H1 (cell line): ENCODE measurements at regions not wholly inside any gene's neighbourhood (a gene's known extent, or its start where the extent isn't known, plus 50 kb on each side); places are given as distances from the start of the nearest gene placed in this dataset.

ENCODE experiments used
- CTCF ChIA-PET: fragments of 300-600 bp; sonication (Branson Sonifier 250); formaldehyde crosslinking; loops from one replicate; lab custom pipeline; 2021; ENCODE audit not compliant: partially characterized antibody; lab: Charles Lee
- POLR2A ChIA-PET: fragments of 300-600 bp; sonication (Branson Sonifier 250); formaldehyde crosslinking; loops from one replicate; lab custom pipeline; 2021; ENCODE audit warnings: inconsistent platforms; ENCODE audit not compliant: partially characterized antibody; lab: Charles Lee
- DNase-seq, 2 experiments: peaks; one replicate each; pipeline versions ENCODE4 v3.0.0 to v3.0.0-alpha.2; 2010 to 2022; ENCODE audit warnings: low spot score in 2 of 2, low read depth in 1 of 2, mixed read lengths in 1 of 2
- FAIRE-seq: peaks from 2 replicates; lab custom pipeline; 2011; peaks lifted over from hg19 to GRCh38; lab: Jason Lieb, UNC
- H2AFZ ChIP-seq: 2 replicates; pipeline ENCODE4 v1.8.1; 2012; ENCODE audit warnings: low read length, inconsistent platforms
- H2AK5ac ChIP-seq: 2 replicates; pipeline ENCODE4 v1.6.1; 2013; ENCODE audit warnings: low read depth, low read length
- H2BK120ac ChIP-seq: replicated peaks from 2 replicates; pipeline ENCODE3; 2013; ENCODE audit warnings: low read depth, low read length, inconsistent platforms
- H2BK12ac ChIP-seq: 2 replicates; pipeline ENCODE4 v1.6.1; 2013; ENCODE audit warnings: low read depth, low read length
- H2BK15ac ChIP-seq: 2 replicates; pipeline ENCODE4 v1.6.1; 2013; ENCODE audit warnings: low read length
- H2BK20ac ChIP-seq: 2 replicates; pipeline ENCODE4 v1.6.1; 2013; ENCODE audit warnings: low read length
- H2BK5ac ChIP-seq: 2 replicates; pipeline ENCODE4 v1.6.1; 2013; ENCODE audit warnings: low read depth, low read length
- H3K14ac ChIP-seq: 2 replicates; pipeline ENCODE4 v1.6.1; 2013; ENCODE audit warnings: inconsistent platforms; ENCODE audit not compliant: insufficient read length
- H3K18ac ChIP-seq: 2 replicates; pipeline ENCODE4 v1.6.1; 2013; ENCODE audit warnings: low read length; ENCODE audit errors: extremely low read depth
- H3K23ac ChIP-seq: 2 replicates; pipeline ENCODE4 v1.6.1; 2013; ENCODE audit warnings: inconsistent platforms; ENCODE audit not compliant: insufficient read length
- H3K23me2 ChIP-seq: 2 replicates; pipeline ENCODE4 v1.6.1; 2013; ENCODE audit warnings: low read depth, low read length
- H3K27ac ChIP-seq: 2 replicates; pipeline ENCODE4 v1.6.1; 2011; ENCODE audit warnings: low read depth, low read length, inconsistent platforms
- H3K27me3 ChIP-seq, 4 experiments: replicated peaks in 1 of 4; 1 replicate in 1 of 4; 2 replicates in 3 of 4; pipeline versions ENCODE4 v1.6.1 to v1.8.1; 2011 to 2013; ENCODE audit warnings: low read length in 3 of 4, mild to moderate bottlenecking in 3 of 4, inconsistent platforms in 2 of 4, mixed read lengths in 2 of 4, moderate library complexity in 1 of 4; ENCODE audit not compliant: control insufficient read depth in 3 of 4, insufficient read depth in 3 of 4; ENCODE audit errors: extremely low read depth in 1 of 4
- H3K36me3 ChIP-seq, 4 experiments: 2 replicates each; pipeline versions ENCODE4 v1.6.1 to v1.8.1; 2011 to 2013; ENCODE audit warnings: mild to moderate bottlenecking in 4 of 4, low read length in 3 of 4, moderate library complexity in 2 of 4, control low read depth in 1 of 4, inconsistent platforms in 1 of 4; ENCODE audit not compliant: insufficient read depth in 4 of 4, control insufficient read depth in 2 of 4
- H3K4ac ChIP-seq: replicated peaks from 2 replicates; pipeline ENCODE3; 2013; ENCODE audit warnings: low read length, low read depth, mixed read lengths, inconsistent platforms; ENCODE audit not compliant: insufficient read length
- H3K4me1 ChIP-seq, 4 experiments: replicated peaks in 1 of 4; 1 replicate in 1 of 4; 2 replicates in 3 of 4; pipeline versions ENCODE4 v1.6.1 to v1.8.1; 2011 to 2013; ENCODE audit warnings: low read length in 3 of 4, inconsistent platforms in 2 of 4, mixed read lengths in 1 of 4; ENCODE audit not compliant: insufficient read depth in 4 of 4, control insufficient read depth in 3 of 4
- H3K4me2 ChIP-seq, 2 experiments: 2 replicates each; pipeline versions ENCODE4 v1.6.1 to v1.8.1; 2011 to 2013; ENCODE audit warnings: low read depth in 2 of 2, low read length in 2 of 2, control low read depth in 1 of 2, inconsistent platforms in 1 of 2, mild to moderate bottlenecking in 1 of 2; ENCODE audit not compliant: insufficient read depth in 1 of 2
- H3K4me3 ChIP-seq, 4 experiments: fragments of 200-600, 300-600 bp in 1 of 4; sonication (generic), shearing (Covaris generic), sonication (Bioruptor Twin) in 1 of 4; 2 replicates each; pipeline versions ENCODE4 v1.5.1 to v1.8.1; 2011 to 2016; ENCODE audit warnings: low read length in 4 of 4, low read depth in 3 of 4, control low read depth in 2 of 4, inconsistent platforms in 2 of 4, mild to moderate bottlenecking in 2 of 4, mixed read lengths in 1 of 4, moderate library complexity in 1 of 4; ENCODE audit not compliant: insufficient read depth in 2 of 4; ENCODE audit errors: extremely low read depth in 1 of 4
- H3K56ac ChIP-seq: replicated peaks from 2 replicates; pipeline ENCODE3; 2013; ENCODE audit warnings: low read depth, mild to moderate bottlenecking, mixed read lengths, low read length, inconsistent platforms; ENCODE audit not compliant: insufficient read length
- H3K79me1 ChIP-seq: 2 replicates; pipeline ENCODE4 v1.6.1; 2013; ENCODE audit warnings: low read depth, low read length, control low read depth
- H3K79me2 ChIP-seq, 2 experiments: 2 replicates each; pipeline versions ENCODE4 v1.6.1 to v1.8.1; 2012 to 2013; ENCODE audit warnings: low read length in 2 of 2, mild to moderate bottlenecking in 2 of 2, inconsistent platforms in 1 of 2; ENCODE audit not compliant: insufficient read depth in 2 of 2, control insufficient read depth in 1 of 2
- H3K9ac ChIP-seq, 4 experiments: replicated peaks in 1 of 4; 1 replicate in 1 of 4; 2 replicates in 3 of 4; pipeline versions ENCODE4 v1.6.1 to v1.8.1; 2011 to 2013; ENCODE audit warnings: low read depth in 3 of 4, low read length in 3 of 4, control low read depth in 2 of 4, mild to moderate bottlenecking in 2 of 4, moderate library complexity in 2 of 4, inconsistent platforms in 1 of 4; ENCODE audit errors: extremely low read depth in 1 of 4
- H3K9me3 ChIP-seq, 2 experiments: 2 replicates each; pipeline versions ENCODE4 v1.6.1 to v1.8.1; 2012 to 2013; ENCODE audit warnings: mild to moderate bottlenecking in 2 of 2, moderate library complexity in 2 of 2, control low read depth in 1 of 2, inconsistent platforms in 1 of 2, low read depth in 1 of 2, low read length in 1 of 2, mixed read lengths in 1 of 2; ENCODE audit not compliant: insufficient read depth in 2 of 2
- H4K20me1 ChIP-seq, 2 experiments: replicated peaks in 1 of 2; 2 replicates each; pipeline versions ENCODE3 to v1.8.1; 2011 to 2013; ENCODE audit warnings: inconsistent platforms in 2 of 2, low read length in 2 of 2, mild to moderate bottlenecking in 1 of 2; ENCODE audit not compliant: insufficient read depth in 2 of 2, control insufficient read depth in 1 of 2
- H4K5ac ChIP-seq: 2 replicates; pipeline ENCODE4 v1.6.1; 2013; ENCODE audit warnings: low read length, low read depth, mixed read lengths, inconsistent platforms; ENCODE audit not compliant: insufficient read length
- H4K8ac ChIP-seq: 2 replicates; pipeline ENCODE4 v1.8.0; 2013; ENCODE audit warnings: mild to moderate bottlenecking, moderate library complexity, low read length, inconsistent platforms; ENCODE audit not compliant: insufficient read depth; ENCODE audit errors: extremely low read depth
- H4K91ac ChIP-seq: replicated peaks from 2 replicates; pipeline ENCODE3; 2013; ENCODE audit warnings: low read length, mixed read lengths, inconsistent platforms; ENCODE audit not compliant: insufficient read length
- BACH1 ChIP-seq: IDR thresholded peaks from 2 replicates; pipeline ENCODE4 v1.6.1; 2012; ENCODE audit warnings: low read length, improper control_type of control experiment
- BRCA1 ChIP-seq: IDR thresholded peaks from 2 replicates; pipeline ENCODE4 v1.6.1; 2012; ENCODE audit warnings: low read depth, low read length, improper control_type of control experiment
- CBX8 ChIP-seq: fragments of 300-800, 300-1000 bp; sonication (generic); IDR thresholded peaks from 2 replicates; pipeline ENCODE4 v1.7.1; 2016; ENCODE audit warnings: low read depth, low read length, borderline replicate concordance
- CHD2 ChIP-seq: IDR thresholded peaks from 2 replicates; pipeline ENCODE4 v1.6.1; 2012; ENCODE audit warnings: low read length, improper control_type of control experiment
- CREB1 ChIP-seq: IDR thresholded peaks from 2 replicates; pipeline ENCODE4 v1.6.1; 2012; ENCODE audit warnings: inconsistent platforms
- EGR1 ChIP-seq: IDR thresholded peaks from 2 replicates; pipeline ENCODE4 v1.6.1; 2011; ENCODE audit warnings: low read depth, low read length, borderline replicate concordance
- EP300 ChIP-seq, 2 experiments: IDR thresholded peaks; 1 replicate in 1 of 2; 2 replicates in 1 of 2; pipeline ENCODE4 v1.6.1; 2011 to 2012; ENCODE audit warnings: low read depth in 2 of 2, low read length in 2 of 2, mild to moderate bottlenecking in 2 of 2, borderline replicate concordance in 1 of 2, inconsistent platforms in 1 of 2, moderate library complexity in 1 of 2
- EZH2 ChIP-seq: fragments of 200-600 bp; sonication (generic); IDR thresholded peaks from 2 replicates; pipeline ENCODE4 v1.7.1; 2012; ENCODE audit warnings: low read depth, mild to moderate bottlenecking, moderate library complexity, low read length, inconsistent platforms; ENCODE audit not compliant: severe bottlenecking
- GTF2F1 ChIP-seq: IDR thresholded peaks from 2 replicates; pipeline ENCODE4 v1.6.1; 2012; ENCODE audit warnings: low read depth, low read length, improper control_type of control experiment, borderline replicate concordance
- MAFK ChIP-seq: IDR thresholded peaks from 2 replicates; pipeline ENCODE4 v1.6.1; 2012; ENCODE audit warnings: low read depth, mild to moderate bottlenecking, improper control_type of control experiment, low read length
- PHF8 ChIP-seq: fragments of 200-600 bp; sonication (generic); conservative IDR thresholded peaks from 2 replicates; pipeline ENCODE4 v1.7.1; 2012; ENCODE audit warnings: low read depth, mild to moderate bottlenecking, inconsistent platforms, low read length, moderate library complexity
- POLR2AphosphoS5 ChIP-seq: IDR thresholded peaks from 2 replicates; pipeline ENCODE4 v1.6.1; 2011; ENCODE audit warnings: low read depth, low read length
- RXRA ChIP-seq: IDR thresholded peaks from 2 replicates; pipeline ENCODE4 v1.6.1; 2011; ENCODE audit warnings: low read depth, mild to moderate bottlenecking, low read length, moderate library complexity; ENCODE audit not compliant: insufficient read depth
- SIN3A ChIP-seq, 2 experiments: IDR thresholded peaks in 1 of 2; conservative IDR thresholded peaks in 1 of 2; 2 replicates each; pipeline ENCODE4 v1.6.1; 2011 to 2012; ENCODE audit warnings: low read length in 2 of 2, improper control_type of control experiment in 1 of 2, low read depth in 1 of 2, mild to moderate bottlenecking in 1 of 2
- TBP ChIP-seq: IDR thresholded peaks from 2 replicates; pipeline ENCODE4 v1.6.1; 2011; ENCODE audit warnings: low read depth, low read length, improper control_type of control experiment
- YY1 ChIP-seq: IDR thresholded peaks from 2 replicates; pipeline ENCODE4 v1.6.1; 2011; ENCODE audit warnings: low read depth, mild to moderate bottlenecking, low read length
- WGBS, 2 experiments: shearing (Covaris generic) in 1 of 2; methylation state at CpG; one replicate each; pipeline versions ENCODE4 v1.1.6 to v1.1.7; 2013 to 2015; ENCODE audit warnings: low lambda C conversion rate in 2 of 2, mixed read lengths in 2 of 2, inconsistent platforms in 1 of 2, low coverage in 1 of 2, missing lambda C conversion rate in 1 of 2; ENCODE audit not compliant: insufficient replicate concordance in 2 of 2, insufficient coverage in 1 of 2, insufficient read length in 1 of 2; ENCODE audit errors: extremely low coverage in 1 of 2, missing lambda C conversion rate in 1 of 2; 5-methylcytosine and 5-hydroxymethylcytosine counted together

GRCh38 chr22:34622602-34623001 lies 443.4 kb upstream of the ISX start:
- Histone ChIP-seq H3K79me2 (no peaks in the 10 kb centered on the region), H3K27ac (no peak overlapping the region), H3K9ac (no peak overlapping the region), H2BK15ac (no peak overlapping the region), H3K23me2 (no peaks in the 10 kb centered on the region), H3K79me1 (no peaks in the 10 kb centered on the region), H3K23ac (no peak overlapping the region), H2BK120ac (no peak overlapping the region), H4K91ac (no peak overlapping the region), H3K14ac (no peak overlapping the region), H4K20me1 (no peaks in the 10 kb centered on the region), H3K18ac (no peak overlapping the region), H3K9me3 (peaks cover 10 to 18% of the 10 kb centered on the region in 2 experiments; a peak in 3 of 4 replicates), H3K56ac (no peak overlapping the region), H4K5ac (no peak overlapping the region), H2BK12ac (no peak overlapping the region), H3K4me3 (no peak overlapping the region), H4K8ac (no peak overlapping the region), H2BK5ac (no peak overlapping the region), H2AFZ (no peak overlapping the region), H3K36me3 (no peaks in the 10 kb centered on the region), H3K27me3 (no peaks in the 10 kb centered on the region), H3K4ac (no peak overlapping the region), H2AK5ac (no peak overlapping the region), H3K4me2 (no peak overlapping the region), H3K4me1 (no peaks in the 10 kb centered on the region), H2BK20ac (no peak overlapping the region)
- DNase-seq (no peak), FAIRE-seq (no peak)
- WGBS, 2 experiments = 94% methylated on average over 4 of the region's 4 CpGs; no CpG with 5 or more reads in 1 of the 2 experiments
- ChIA-PET CTCF (no interaction called here), POLR2A (no interaction called here)
- no peak for TF ChIP-seq SIN3A (conservative IDR thresholded peaks at IDR 0.05 in 1 of 2, IDR thresholded peaks at IDR 0.05 in 1 of 2; ENCODE audit: low read depth in 1 of 2, low read length in 2 of 2)
- no peak for TF ChIP-seq PHF8
- TF ChIP-seq CREB1 = no peak
- no peak for TF ChIP-seq POLR2AphosphoS5
- TF ChIP-seq EZH2 = no peak
- no peak for TF ChIP-seq CBX8
- TF ChIP-seq EP300 (IDR thresholded peaks at IDR 0.05; ENCODE audit: borderline replicate concordance in 1 of 2, low read depth in 2 of 2, low read length in 2 of 2) = no peak
- no peak for TF ChIP-seq MAFK
- no peak for TF ChIP-seq YY1
- no peak for TF ChIP-seq GTF2F1
- TF ChIP-seq TBP = no peak
- no peak for TF ChIP-seq BACH1
- TF ChIP-seq BRCA1 = no peak
- no peak for TF ChIP-seq RXRA
- TF ChIP-seq EGR1 = no peak
- no peak for TF ChIP-seq CHD2
